SU-DHL-6 (cell line): ENCODE measurements at regions not wholly inside any gene's neighbourhood (a gene's known extent, or its start where the extent isn't known, plus 50 kb on each side); places are given as distances from the start of the nearest gene placed in this dataset.

Source experiments
- H2AFZ ChIP-seq: fragments of 200-600 bp; sonication (generic); 2 replicates; pipeline ENCODE4 v1.6.1; 2014; ENCODE audit warnings: low read depth, mild to moderate bottlenecking, moderate library complexity, mixed read lengths, antibody characterized with exemption, low read length; ENCODE audit not compliant: severe bottlenecking
- H3F3A ChIP-seq: fragments of 200-600 bp; shearing (Covaris generic); 2 replicates; pipeline ENCODE4 v1.6.0; 2016; ENCODE audit warnings: antibody characterized with exemption, mild to moderate bottlenecking; ENCODE audit not compliant: insufficient read depth
- H3K27ac ChIP-seq: fragments of 200-600 bp; sonication (generic); 2 replicates; pipeline ENCODE4 v1.5.1; 2016; ENCODE audit warnings: low read depth, mild to moderate bottlenecking, low read length, moderate library complexity, mixed read lengths
- H3K27me3 ChIP-seq: fragments of 200-600 bp; sonication (generic), shearing (Covaris generic); 2 replicates; pipeline ENCODE4 v1.6.0; 2014; ENCODE audit warnings: mild to moderate bottlenecking, low read length
- H3K36me3 ChIP-seq: fragments of 200-600 bp; sonication (generic); 2 replicates; pipeline ENCODE4 v1.6.1; 2014; ENCODE audit warnings: mild to moderate bottlenecking, low read length, mixed read lengths
- H3K4me2 ChIP-seq: fragments of 300-600, 200-600 bp; shearing (Covaris generic), sonication (generic); 2 replicates; pipeline ENCODE4 v1.6.0; 2014; ENCODE audit warnings: low read length, low read depth, mild to moderate bottlenecking; ENCODE audit not compliant: poor library complexity, severe bottlenecking
- H3K4me3 ChIP-seq: fragments of 200-600 bp; sonication (generic); 2 replicates; pipeline ENCODE4 v1.5.1; 2014; ENCODE audit warnings: antibody characterized with exemption, low read length, mild to moderate bottlenecking, mixed read lengths; ENCODE audit not compliant: insufficient read depth, poor library complexity, severe bottlenecking
- H3K79me2 ChIP-seq: fragments of 200-600 bp; sonication (generic); 2 replicates; pipeline ENCODE4 v1.6.1; 2014; ENCODE audit warnings: mild to moderate bottlenecking, low read length, moderate library complexity; ENCODE audit not compliant: insufficient read depth
- H3K9ac ChIP-seq: fragments of 200-600 bp; sonication (generic); 2 replicates; pipeline ENCODE4 v1.7.0; 2014; ENCODE audit warnings: mild to moderate bottlenecking, low read length
- H3K9me2 ChIP-seq: fragments of 200-600 bp; sonication (generic); replicated peaks from 2 replicates; pipeline ENCODE4 v1.6.1; 2014; ENCODE audit warnings: low read length; ENCODE audit not compliant: insufficient read depth
- H3K9me3 ChIP-seq: fragments of 200-600 bp; sonication (generic); 2 replicates; pipeline ENCODE4 v1.6.1; 2014; ENCODE audit warnings: low read length, mixed read lengths; ENCODE audit not compliant: insufficient read depth
- H4K20me1 ChIP-seq: fragments of 200-600 bp; sonication (generic); 2 replicates; pipeline ENCODE4 v1.6.1; 2014; ENCODE audit warnings: low read depth, mild to moderate bottlenecking, antibody characterized with exemption, low read length, moderate library complexity, mixed read lengths
- EZH2phosphoT487 ChIP-seq: fragments of 200-600 bp; sonication (generic), shearing (Covaris generic); conservative IDR thresholded peaks from 2 replicates; pipeline ENCODE4 v1.6.1; 2018; ENCODE audit warnings: mild to moderate bottlenecking, antibody characterized with exemption, low read length, moderate library complexity, mixed read lengths
- TF ChIP-seq, protein P1 (sequence below): fragments of 200-600 bp; sonication (generic); IDR thresholded peaks from one replicate; pipeline ENCODE4 v1.5.1; 2017; ENCODE audit warnings: antibody characterized with exemption, mild to moderate bottlenecking, low read length, moderate library complexity; ENCODE audit not compliant: insufficient read depth, poor library complexity, severe bottlenecking

DNA sequence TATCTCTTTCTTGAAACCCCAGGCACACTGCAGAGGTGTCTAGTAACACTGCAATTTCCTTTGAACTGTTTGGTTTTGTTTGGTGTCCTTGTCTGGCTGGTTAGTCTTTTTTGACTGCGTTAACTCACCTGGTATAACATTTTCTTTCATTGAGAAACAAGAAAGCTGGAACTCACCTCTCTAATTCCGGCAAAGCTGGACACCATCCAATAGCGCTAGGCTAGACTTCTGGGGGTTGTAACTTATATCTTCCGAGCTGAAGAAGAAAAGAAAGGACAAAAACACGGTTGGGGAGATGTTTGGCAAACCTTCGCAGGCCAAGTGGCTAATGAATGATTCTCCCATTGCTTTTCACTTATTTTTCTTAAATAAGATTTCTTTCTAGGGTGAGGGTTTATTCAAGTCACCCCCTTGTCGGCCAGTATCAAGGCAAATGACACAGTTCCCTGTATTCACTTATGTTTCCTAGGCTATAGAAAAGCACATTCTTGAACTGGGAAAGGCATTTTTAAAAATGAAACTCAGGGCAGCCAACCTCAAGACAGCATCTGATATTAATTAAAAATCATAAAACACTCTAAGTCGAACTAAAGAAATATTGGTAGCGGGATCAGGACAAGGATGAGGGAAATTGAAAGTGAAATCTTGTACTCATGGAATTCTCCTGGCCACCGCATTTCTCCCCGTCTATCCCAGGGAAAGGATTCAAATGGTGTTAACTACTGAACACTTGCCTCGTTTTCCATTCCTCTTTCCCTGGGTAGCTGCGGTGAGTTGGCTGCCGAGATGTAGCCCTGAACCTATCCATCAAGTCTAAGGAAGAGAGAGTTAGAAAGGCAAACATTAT lies 95.9 kb upstream of the ZFHX3 start:
- Histone ChIP-seq H3K27me3 (no peaks in the 10 kb centered on the region), H4K20me1 (no peaks in the 10 kb centered on the region), H3K4me2 (no peak overlapping the region), H3K9me3 (no peaks in the 10 kb centered on the region), H3K79me2 (no peaks in the 10 kb centered on the region), H3K36me3 (no peaks in the 10 kb centered on the region), H3K27ac (no peak overlapping the region), H3K4me3 (no peak overlapping the region), H2AFZ (no peak overlapping the region), H3K9me2 (no peaks in the 10 kb centered on the region), H3F3A (no peaks in the 10 kb centered on the region), H3K9ac (no peak overlapping the region)
- no peak for TF ChIP-seq EZH2phosphoT487
- TF ChIP-seq, protein P1, sequence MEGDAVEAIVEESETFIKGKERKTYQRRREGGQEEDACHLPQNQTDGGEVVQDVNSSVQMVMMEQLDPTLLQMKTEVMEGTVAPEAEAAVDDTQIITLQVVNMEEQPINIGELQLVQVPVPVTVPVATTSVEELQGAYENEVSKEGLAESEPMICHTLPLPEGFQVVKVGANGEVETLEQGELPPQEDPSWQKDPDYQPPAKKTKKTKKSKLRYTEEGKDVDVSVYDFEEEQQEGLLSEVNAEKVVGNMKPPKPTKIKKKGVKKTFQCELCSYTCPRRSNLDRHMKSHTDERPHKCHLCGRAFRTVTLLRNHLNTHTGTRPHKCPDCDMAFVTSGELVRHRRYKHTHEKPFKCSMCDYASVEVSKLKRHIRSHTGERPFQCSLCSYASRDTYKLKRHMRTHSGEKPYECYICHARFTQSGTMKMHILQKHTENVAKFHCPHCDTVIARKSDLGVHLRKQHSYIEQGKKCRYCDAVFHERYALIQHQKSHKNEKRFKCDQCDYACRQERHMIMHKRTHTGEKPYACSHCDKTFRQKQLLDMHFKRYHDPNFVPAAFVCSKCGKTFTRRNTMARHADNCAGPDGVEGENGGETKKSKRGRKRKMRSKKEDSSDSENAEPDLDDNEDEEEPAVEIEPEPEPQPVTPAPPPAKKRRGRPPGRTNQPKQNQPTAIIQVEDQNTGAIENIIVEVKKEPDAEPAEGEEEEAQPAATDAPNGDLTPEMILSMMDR: no peak

DNA sequence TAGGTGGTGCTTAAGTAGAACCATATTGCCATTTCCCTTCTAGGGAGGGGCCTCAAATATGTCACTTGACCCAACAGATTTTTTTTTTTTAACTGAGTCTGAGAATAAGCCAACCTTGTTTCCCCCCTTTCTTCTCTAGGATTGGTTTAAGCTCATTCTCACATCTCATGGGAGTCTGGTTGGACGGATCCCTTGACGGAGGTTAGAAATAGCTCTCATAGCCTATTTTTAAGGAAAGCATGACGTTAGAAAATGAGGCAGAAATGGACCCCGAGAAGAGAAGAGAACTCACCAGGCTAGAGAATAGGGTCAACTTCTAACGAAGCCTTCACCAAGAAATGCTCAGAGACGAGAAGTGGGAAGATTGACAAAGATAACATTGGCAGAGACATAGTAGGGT lies 95.1 kb upstream of the ZFHX3 start:
- no peaks in the 10 kb centered on the region for H3K79me2 ChIP-seq
- no peaks in the 10 kb centered on the region for H3K36me3 ChIP-seq
- no peaks in the 10 kb centered on the region for H3K9me3 ChIP-seq
- TF ChIP-seq EZH2phosphoT487: no peak
- TF ChIP-seq, protein P1: no peak
- no peak overlapping the region for H3K4me3 ChIP-seq
- H3K27ac ChIP-seq: no peak overlapping the region
- H3K9ac ChIP-seq: no peak overlapping the region
- no peak overlapping the region for H3K4me2 ChIP-seq
- no peaks in the 10 kb centered on the region for H3F3A ChIP-seq
- no peaks in the 10 kb centered on the region for H3K27me3 ChIP-seq
- no peak overlapping the region for H2AFZ ChIP-seq
- H4K20me1 ChIP-seq: no peaks in the 10 kb centered on the region
- H3K9me2 ChIP-seq: no peaks in the 10 kb centered on the region

DNA sequence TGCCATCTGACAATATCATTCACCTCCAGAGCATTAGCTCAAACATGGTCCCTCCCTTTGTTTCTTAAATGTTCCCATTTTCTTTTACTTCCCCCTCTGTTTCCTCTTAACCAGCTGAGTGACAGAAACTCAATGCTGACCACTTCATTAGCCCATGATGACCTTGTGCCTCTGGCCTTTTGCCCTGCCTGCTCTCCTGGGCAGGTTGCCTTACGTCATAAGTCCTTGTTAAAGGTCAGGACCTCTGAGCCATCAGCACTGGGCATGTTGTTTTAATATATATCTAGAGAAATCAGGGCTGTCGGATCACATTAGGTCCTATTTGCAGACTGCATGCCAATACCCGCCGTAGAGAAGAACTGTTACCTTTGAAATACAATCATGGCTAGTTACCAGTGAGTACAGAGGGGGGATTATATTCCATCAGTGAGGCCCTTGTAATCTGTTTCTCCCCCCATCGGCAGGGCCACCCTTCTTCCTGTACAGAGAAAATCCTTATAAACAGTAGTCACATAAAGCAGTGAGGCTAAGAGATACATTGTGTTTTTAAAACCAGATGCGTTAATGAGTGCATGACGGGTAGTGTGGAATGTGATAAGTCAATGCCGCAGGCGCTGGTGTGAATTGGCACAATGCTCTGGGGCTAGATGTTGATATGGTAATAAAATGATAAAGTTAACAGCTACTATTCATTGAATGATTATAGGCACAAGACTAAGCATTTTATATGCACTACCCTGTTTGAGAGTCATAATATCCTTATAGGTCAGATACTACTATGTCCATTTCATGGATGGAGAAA lies 94.3 kb upstream of the ZFHX3 start:
- TF ChIP-seq, protein P1: no peak
- no peak for TF ChIP-seq EZH2phosphoT487
- Histone ChIP-seq H4K20me1 (no peaks in the 10 kb centered on the region), H3K27ac (no peak overlapping the region), H3K27me3 (no peaks in the 10 kb centered on the region), H3K4me2 (no peak overlapping the region), H2AFZ (no peak overlapping the region), H3K79me2 (no peaks in the 10 kb centered on the region), H3F3A (no peaks in the 10 kb centered on the region), H3K36me3 (no peaks in the 10 kb centered on the region), H3K9ac (no peak overlapping the region), H3K9me2 (no peaks in the 10 kb centered on the region), H3K9me3 (no peaks in the 10 kb centered on the region), H3K4me3 (no peak overlapping the region)
